ENCODE measurements at regions not wholly inside any gene's neighbourhood (a gene's known extent, or its start where the extent isn't known, plus 50 kb on each side); places are given as distances from the start of the nearest gene placed in this dataset.
"Not testable (repeated sequence)": the region's sequence is repeated elsewhere in the genome, so short reads cannot be mapped to it uniquely, and the experiment has no call there.

DNA sequence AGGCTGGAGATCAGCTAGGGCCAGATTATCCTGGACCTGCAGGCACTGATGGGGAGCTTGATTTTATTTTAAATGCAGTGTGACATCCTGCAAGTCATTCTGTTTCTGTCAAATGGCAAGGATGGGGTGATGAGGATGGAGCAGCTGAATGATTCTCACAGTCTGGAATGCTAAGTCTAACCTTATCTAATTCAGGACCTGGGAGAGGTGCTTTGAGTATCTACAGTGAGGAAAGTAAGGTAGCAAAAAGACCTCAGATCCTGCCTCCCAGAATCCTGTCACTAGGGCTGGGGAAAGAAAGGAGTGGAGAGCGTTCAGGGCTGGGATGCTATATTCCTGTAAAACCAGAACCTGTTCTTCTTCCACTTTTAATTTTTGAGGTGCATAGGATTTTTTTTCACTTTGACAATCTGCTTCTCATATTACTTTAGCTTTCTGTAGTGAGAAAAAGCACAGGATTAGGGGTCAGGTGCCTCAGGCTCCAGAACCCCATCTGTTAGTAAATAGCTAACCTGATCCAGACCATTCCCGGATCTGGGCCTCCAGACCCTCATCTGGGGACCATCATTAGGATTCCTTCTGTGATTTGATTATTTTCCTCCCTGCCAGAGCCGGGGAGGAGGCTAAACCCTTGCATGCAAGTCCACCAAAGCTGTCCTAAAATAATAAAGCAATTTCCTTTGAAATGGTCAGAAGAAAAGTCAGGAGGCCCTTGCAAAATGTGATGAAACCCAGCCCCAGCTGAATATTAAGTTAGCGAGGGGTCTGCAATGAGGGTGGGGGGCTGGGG lies 54.7 kb downstream of the ASCL1 start:
- no peak for DNase-seq

DNA sequence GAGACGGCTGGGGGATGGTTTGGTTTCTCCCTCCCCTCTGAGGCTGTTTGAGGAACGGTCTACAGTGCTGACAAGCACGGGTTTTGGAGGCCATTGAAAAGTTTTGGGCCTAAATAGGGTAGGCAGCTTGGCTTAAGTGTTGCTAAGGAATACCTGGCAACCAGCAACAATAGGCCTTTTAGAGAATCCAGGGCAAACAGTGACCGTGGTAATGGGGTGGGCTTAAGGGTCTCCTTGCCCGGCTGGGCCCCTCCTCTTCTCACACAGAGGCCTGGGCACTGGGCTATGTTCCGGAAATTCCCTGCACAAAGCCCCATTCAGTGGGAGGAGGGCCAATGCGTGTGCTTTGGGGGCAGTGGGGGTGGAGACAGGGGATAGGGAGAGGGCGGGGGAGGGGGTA lies 55.4 kb downstream of the ASCL1 start:
- DNase-seq = no peak

DNA sequence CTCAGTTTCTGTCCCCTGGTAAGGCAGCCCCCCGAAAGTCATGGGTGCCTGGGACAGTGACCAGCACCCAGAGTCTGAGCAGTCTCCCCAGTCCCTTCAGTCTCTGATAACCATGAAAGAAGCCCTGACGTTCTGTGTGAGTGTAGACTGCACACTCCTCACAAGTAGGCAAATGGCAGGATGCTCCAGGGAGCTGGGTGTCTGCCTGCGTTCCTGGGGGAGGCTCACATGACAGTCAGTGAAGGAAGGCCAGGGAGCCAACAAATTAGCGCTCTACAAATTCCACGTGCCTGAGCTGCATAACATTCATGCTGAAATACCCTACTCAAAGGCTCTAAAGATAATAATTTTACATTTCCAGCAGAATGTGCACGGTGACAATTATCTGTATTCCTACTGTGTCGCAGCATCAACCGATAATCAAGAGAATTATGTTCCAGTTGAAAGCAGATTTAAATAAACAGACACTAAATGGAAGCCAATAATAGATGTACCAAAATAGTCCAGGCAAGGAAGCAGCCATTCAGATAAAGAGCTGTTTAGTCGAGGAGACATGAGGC lies 56.3 kb downstream of the ASCL1 start:
- no peak for DNase-seq

DNA sequence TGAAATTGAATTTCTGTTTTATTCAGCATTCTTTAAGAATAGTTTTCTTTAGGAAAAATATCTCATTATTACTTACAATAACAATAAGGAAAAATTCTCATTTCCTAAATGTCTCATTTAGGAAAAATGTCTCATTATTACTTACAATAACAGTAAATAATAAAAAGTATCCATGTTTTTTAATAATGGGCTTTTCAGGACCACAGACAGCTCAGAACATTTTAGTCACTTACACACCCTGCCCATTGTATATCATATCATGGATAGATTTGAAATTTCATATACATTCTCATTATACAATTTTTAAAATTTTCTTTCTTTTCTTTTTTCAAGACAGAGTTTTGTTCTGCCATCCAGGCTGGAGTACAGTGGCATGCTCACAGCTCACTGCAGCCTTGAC lies 58.9 kb downstream of the ASCL1 start:
- DNase-seq = no peak

DNA sequence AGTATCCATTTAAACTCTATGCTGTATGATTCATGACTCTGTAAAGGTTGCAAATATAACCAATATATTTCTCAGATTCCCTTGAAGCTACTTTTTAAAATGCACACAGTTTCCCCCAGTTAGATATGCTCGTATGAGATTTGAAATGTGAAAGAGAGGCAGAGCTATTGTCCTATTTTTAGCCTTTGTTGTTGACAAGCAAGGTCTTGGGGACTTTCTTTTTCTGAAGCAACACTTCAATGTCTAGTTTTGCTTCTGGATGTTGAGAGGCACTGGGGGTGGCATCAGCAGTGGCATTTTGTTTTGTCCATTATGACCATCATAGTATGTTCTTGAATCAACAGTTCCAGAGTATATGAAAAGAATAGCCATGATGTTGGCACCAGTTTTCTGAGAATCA lies 63.4 kb downstream of the ASCL1 start:
- DNase-seq = no peak

DNA sequence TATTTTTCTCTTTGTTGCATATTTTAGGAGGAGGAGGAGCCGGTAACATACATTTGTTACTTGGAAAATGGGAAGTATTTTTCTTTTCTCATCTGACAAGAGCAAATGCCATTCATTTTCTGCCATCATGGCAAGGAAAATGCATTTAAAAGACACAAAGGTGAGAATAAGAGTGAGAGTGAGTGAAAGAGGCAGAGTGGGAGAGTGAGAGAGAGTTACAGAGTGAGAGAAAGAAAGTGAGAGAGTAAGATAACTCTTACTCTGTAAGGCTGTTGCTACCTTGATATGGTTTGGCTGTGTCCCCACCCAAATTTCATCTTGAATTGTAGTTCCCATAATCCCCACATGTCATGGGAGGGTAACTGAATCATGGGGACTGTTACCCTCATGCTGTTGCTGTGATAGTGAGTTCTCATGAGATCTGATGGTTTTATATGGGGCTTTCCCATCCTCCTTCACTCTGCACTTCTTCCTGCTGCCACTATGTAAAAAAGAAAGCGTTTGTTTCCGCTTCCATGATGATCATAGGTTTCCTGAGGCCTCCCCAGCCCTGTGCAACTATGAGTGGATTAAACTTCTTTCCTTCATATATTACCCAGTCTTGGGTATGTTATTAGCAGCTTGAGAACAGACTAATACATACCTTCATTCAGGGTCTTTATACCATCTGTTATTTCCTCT lies 64.2 kb downstream of the ASCL1 start:
- DNase-seq = no peak

DNA sequence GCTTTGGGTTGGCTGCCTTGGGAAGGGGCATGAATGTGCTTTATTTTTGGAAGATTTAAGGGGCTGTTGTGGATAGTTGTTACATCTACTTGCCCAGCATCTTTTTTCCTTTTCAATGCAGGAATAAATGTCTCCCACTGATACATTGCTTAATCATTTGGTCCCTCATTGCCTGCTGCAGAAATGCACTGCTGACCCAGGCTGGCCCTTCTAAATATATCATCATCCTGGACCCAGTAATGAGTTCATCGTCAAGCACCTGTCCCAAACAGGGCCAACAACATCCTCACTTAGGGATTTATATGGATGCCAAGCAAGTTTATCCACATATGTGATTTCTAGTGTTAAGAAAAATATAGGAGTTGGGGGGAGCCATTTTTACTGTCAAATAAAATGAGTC lies 67.2 kb downstream of the ASCL1 start:
- no peak for DNase-seq

DNA sequence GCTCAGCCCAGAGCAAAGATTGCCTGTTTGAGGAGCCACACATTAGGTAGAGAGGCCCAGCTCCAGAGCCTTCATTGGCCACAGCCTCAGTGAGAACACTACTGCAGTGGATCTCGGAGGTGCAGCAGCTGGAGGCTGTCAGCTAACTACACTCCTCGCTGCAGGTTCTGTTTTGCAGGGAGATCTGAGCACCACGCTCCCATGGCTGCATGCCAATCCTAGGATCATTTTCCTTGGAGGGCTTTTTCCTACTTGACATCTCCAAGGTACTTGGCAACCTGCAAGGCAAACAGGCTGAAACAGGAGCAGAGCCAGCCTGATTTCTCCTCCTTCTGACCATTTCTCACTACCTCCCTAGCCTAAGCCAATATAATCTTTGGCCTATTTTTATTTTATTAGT lies 69.2 kb downstream of the ASCL1 start:
- DNase-seq = not testable (repeated sequence)

DNA sequence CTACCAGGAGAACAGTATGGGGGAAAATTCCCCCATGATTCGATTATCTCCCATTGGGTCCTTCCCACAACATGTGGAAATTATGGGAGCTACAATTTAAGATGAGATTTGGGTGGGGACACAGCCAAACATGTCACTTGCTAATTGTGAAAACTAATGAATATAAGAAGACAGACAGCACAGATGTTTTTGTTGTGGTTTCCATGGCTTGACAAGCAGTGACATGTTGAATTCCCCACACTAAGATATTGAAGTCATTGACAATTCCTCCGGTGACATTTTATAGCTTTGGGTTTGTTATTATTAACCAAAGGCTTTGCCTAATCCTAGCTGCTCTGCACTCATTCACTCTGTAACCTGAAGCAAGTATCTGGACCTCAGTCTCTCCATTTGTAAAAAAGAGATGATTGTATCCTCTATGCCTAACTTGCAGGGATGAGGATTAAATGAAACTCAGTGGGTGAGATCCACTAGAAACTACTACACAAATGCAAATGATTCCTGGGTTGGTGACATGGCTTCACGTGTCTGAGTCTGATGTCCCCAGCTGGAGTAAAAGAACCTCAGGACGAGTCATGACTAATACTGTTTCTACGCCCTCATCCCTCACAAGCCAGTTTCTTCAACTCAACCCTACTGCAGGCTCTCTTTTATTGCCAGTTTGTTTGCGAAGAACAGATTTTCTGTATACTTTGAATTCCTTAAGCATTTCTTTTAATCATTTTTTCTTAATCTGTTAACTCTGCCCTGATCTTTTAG lies 71.6 kb downstream of the ASCL1 start:
- no peak for DNase-seq

DNA sequence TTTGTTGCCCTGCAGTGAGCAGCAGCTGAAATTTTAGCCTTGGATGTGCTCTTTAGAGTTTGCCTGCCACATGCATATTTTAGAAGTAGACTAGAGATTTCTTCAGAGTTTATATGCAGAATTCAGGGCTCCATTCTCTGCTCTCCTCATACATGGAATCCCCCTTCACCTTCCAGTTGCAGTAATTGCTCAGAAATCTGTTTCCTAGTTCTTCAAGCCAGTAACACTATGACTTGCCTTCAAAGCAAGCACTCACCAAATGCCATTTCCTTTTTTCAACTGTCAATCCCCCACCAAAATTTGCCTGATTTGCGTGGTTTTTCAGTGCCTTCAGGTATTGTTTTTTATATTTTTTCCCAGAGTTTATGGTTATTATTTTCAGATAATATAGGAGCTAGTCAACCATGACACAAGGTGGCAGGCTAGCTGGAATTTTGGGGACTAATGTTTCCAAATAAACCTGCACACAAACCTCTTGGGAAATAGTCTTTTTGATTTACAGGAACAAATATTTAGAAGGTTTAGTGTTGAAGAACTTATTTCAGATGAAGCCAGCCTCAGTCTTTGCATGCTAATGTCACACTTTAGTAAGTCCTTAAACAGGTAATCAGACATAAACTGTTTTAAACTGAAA lies 79.2 kb downstream of the ASCL1 start:
- no peak for DNase-seq

DNA sequence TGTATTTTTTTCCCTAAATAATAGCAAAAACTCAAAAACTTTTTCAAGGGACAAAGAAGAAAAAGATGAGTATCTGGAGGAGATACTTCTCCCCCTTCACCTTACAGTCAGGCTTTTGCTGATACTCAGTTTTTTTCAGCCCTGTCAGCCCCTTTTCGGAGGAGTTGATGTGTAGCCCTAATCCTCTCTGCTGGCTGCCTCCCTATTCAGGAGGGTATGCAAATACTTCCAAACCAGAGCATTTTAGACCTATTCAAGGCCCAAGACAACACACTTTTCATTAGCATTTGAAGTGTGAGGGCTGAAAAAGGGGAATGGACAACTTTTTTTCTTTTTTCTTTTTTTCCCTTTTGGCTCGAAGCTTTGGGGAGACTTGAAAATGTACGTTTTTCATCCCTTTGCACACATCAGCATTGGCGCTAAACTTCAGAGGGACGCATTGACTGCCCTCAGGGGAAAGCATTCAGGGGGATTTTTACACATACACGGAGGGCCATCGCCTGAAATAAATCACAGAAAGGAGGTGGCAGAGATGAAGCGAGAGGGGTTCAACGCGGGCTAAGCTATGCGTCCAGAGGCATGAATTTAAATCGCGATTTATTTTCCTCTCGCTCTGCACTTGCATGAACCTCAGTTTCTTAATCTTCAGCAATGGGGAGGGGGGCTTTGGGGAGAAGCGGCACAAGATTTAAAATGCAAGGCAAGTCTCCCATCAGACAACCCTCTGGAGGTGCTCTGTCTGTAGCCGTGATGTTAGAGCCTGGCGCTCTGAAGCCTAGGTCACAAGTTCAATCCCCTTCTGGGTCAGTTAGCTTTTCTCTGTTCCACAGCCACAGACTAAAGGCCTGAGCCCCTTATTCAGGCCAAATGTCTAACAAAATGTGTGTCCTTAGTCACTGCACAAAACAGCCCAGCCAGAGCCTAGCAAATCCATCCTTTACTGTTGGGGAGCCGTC lies 86.3 kb downstream of the ASCL1 start:
- DNase-seq = no peak

DNA sequence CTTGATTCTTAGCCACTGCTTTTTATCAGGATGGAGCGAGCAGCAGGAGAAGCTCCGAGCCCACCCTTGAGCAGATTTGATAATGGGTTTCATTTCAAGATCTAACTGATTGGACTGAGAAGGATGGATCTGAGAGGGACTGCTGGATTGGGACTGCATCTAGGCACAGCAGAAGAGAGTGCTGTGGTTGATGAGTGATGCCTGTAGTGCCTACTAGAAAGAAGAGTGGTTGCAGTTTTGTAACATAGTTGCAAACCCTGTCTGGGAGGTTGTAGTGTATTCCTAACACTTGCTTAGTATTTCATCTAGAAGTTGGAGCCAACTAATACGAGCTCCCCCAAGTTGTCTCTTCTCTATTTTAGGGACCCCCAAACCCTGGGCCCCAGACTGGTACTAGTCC lies 88.7 kb downstream of the ASCL1 start:
- no peak for DNase-seq

DNA sequence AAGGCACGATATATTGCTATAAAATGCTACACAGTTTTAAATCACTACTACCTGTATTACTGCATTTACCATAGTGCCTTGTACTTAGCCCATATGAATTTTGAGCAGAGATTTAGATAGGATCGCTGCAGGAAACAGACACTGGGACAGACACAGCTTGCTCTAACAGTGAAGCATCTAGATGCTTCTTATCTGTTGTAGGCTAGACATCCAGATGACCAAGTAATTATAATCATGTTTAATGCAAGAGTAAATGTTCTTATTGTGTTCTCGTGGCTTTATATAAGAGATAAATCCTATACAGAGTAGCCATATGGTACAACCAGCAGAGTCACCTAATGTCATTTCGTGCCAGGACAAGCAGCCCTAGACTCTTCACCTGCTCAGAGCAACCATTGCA lies 92.8 kb downstream of the ASCL1 start:
- DNase-seq = no peak

DNA sequence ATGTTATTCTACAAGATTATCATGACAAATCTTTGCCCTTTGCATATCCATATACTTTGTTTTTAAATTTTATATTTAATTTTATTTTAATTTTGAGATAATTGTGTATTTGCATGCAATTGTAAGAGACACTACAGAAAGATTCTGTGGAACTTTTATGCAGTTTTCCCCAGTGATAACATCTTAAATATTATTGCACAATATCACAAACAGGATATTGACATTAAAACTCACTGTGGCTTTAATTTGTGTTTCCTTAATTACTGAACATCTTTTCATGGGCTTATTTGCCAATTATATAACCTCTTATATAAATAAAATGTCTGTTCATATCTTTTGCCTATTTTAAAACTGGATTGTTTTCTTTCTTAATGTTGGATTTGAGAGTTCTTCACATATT lies 95.6 kb downstream of the ASCL1 start:
- DNase-seq = no peak

DNA sequence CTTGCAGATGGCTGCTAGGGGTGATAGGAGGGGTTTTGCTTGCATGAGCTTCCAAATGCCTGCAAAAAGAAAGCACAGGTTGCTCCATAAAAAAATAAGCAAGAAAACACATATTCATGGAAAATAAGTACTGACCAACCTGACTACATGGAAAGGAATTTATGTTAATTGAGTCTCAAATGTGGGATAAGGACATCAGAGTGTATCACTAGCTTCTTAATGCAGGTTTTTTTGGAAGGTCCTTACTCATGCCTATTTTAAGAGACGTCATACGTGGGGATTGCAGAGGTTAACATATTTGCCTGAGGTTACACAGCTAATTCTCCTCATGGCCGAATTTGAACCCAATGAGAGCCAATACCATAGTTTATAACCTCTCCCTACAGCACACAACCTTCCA lies 116.2 kb downstream of the ASCL1 start:
- DNase-seq = no peak

DNA sequence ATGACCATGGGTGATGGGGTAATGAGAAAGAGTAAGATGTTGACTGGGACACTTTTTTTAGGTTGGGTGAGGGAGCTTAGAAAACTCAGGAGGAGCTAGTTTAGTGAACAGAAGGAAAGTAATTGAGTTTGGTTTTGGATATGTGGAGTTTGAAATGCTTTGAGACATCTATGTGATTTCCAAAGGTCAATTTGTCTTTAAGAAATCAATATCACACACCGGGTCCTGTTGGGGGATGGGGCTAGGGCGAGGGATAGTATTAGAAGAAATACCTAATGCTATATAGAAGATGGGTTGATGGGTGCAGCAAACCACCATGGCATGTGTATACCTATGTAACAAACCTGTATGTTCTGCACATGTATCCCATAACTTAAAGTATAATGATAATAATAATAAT lies 118.4 kb downstream of the ASCL1 start:
- no peak for DNase-seq

DNA sequence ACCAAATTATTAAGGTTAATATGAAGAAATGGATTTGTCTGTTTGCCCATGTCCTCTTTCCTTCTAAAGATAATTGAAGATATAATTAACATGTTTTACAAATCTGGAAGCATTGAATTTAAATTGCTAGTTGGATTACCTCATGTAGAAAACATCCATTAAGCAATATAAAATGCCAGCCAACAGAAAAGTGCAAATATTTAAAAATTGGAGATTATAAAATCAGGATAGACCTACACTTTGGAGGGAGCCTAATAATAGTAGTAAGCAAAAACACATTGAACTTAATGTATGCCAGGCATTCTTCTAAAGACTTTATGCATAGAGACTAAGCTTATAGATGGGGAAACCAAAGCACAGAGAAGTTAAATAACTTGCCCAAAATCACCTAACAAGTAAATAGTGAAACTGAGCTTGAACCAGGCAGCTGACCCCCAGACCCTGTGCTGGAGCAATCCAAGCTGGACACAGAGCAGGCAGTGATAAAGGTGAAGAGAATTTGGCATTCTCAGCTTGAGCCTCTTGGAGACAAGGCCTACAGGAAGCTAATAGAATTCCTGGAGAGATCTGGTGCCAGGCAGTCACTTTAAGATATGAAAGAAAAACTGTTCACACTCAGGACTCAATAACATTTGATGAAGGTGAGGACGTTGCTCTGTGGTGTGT lies 119.8 kb downstream of the ASCL1 start:
- no peak for DNase-seq

DNA sequence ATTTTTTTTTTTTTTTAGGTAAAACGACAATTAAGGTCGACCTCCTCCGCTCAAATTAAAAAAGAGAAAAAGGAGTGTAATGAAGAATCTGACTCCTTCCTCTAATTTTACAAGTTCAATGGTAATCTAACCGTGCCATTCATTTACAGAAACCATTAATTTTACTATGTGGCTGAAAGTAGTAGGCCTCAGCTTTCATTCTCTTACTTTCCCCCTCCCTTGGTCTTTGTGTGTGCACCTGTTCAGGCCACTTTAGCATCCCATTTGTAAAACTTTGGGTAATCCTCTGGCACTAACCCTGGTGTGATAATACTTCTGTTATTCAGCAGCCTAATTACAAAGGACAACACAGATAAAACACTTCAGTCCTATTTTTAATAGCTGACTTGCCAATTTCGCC lies 128.1 kb downstream of the ASCL1 start:
- DNase-seq = no peak

DNA sequence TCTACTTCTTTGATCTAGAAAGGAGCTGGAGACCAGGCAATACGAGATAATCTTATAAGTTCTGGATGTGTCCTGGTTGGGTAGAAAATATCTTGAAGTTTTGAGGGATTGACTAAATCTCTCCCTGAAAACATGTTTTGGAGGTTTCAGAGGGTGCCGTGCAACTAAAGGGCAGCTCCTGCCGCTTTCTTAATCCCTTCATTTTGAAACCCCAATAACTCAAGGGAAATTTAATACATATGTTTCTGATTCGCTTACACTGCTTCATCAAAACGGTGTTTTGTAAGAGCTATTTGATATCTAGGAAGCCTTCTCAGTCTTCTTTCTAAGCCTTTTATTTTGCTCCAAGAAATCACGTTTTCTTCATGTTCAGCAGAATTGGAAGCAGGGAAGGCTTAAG lies 129.0 kb downstream of the ASCL1 start:
- no peak for DNase-seq

DNA sequence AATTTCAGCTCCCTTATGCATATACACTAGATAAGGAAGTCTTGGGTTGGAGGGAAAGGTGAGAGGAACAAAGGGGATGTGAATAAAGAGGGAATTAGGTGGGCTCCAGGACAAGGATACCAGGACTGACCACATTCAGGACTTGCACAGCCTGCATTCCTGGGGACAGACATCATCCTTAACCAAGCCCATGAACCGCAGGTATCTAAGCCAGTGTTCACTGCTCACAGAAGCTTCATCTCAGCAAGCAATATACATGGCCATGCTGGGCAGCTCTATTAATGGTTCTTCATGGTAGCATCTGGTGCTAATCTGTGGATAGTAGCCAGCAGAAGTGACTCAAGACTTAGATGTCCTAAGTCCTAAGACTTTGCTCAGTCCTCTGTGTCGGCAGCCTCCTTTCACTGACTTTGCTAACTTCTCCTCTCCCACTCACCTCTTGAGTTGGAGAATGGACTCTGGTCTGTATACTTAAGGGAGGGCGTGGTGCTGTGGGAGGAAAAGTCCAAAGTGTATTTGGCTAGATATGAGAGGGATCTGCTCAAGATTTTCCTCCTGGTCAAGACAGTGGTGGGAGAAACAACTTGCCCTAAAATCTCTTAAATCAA lies 136.1 kb downstream of the ASCL1 start:
- no peak for DNase-seq

DNA sequence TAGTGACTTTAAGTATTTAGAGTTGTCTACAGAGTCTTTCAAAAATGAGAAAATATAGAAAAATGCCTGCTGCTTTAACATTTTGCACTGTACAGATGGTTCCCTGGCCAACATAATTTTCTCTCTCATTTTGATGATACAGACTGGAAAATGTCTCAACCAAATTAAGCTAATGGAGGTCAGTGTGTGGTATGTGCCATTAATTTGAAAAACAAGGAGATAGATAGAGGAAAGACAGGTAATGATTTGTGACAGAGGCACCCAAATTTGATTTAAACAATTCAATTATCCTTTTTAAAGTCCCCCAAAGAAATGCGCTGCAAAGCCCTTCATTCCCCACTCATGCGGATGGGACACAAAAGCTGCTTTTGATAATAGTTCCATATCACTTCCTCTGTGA lies 140.0 kb downstream of the ASCL1 start:
- DNase-seq = no peak

All from activated CD4-positive, alpha-beta T cell treated with anti-CD3 and anti-CD28 coated beads, Interleukin-2, Interleukin-6, amounts not matched to agents 100 ng/mL and 50 ng/mL, durations not matched to agents 16 hours and 8 hours (primary cell).